GM21447 (cell line): ENCODE measurements at regions not wholly inside any gene's neighbourhood (a gene's known extent, or its start where the extent isn't known, plus 50 kb on each side); places are given as distances from the start of the nearest gene placed in this dataset.

Experiments
- ATAC-seq: cut with Tn5 transposase; IDR thresholded peaks from one replicate; pipeline ENCODE4 v1.9.1; 2021; ENCODE audit not compliant: unreplicated experiment

GRCh38 chrX:21126661-21127060 is 247.6 kb upstream of the CNKSR2 start:
- ATAC-seq: no peak

- ATAC-seq: no peak
These were observed 242.9 kb upstream of the CNKSR2 start for GRCh38 chrX:21131346-21131745.

- no peak for ATAC-seq
These were observed 242.4 kb upstream of the CNKSR2 start for GRCh38 chrX:21131786-21132185.

- ATAC-seq: no peak
These were observed 241.4 kb upstream of the CNKSR2 start for GRCh38 chrX:21132686-21133393.

- ATAC-seq: no peak
These were observed 224.0 kb upstream of the CNKSR2 start for GRCh38 chrX:21150208-21150607.

- ATAC-seq: no peak
These were observed 223.2 kb upstream of the CNKSR2 start for GRCh38 chrX:21151051-21151450.

GRCh38 chrX:21153033-21153432 is 221.2 kb upstream of the CNKSR2 start:
- ATAC-seq: no peak

- ATAC-seq: no peak
These were observed 220.7 kb upstream of the CNKSR2 start for GRCh38 chrX:21153503-21153902.

GRCh38 chrX:21155916-21156315 is 218.3 kb upstream of the CNKSR2 start:
- ATAC-seq: no peak

- no peak for ATAC-seq
These were observed 217.6 kb upstream of the CNKSR2 start for GRCh38 chrX:21156632-21157031.

GRCh38 chrX:21158678-21159077 is 215.5 kb upstream of the CNKSR2 start:
- ATAC-seq: no peak

- no peak for ATAC-seq
These were observed 207.8 kb upstream of the CNKSR2 start for GRCh38 chrX:21166272-21166982.

GRCh38 chrX:21167011-21167410 is 207.2 kb upstream of the CNKSR2 start:
- ATAC-seq: no peak

- ATAC-seq: no peak
These were observed 206.7 kb upstream of the CNKSR2 start for GRCh38 chrX:21167494-21167893.

GRCh38 chrX:21168401-21169160 is 205.6 kb upstream of the CNKSR2 start:
- no peak for ATAC-seq

GRCh38 chrX:21171181-21171580 is 203.0 kb upstream of the CNKSR2 start:
- ATAC-seq: no peak

GRCh38 chrX:21174439-21174838 is 199.8 kb upstream of the CNKSR2 start:
- no peak for ATAC-seq

- no peak for ATAC-seq
These were observed 197.2 kb upstream of the CNKSR2 start for GRCh38 chrX:21176921-21177571.

GRCh38 chrX:21181232-21181853 is 192.9 kb upstream of the CNKSR2 start:
- ATAC-seq: no peak

GRCh38 chrX:21193196-21193595 is 181.0 kb upstream of the CNKSR2 start:
- ATAC-seq: no peak

GRCh38 chrX:21194526-21194925 is 179.7 kb upstream of the CNKSR2 start:
- ATAC-seq: no peak
